Urinary bladder (tissue), 3 donors: ENCODE measurements at regions not wholly inside any gene's neighbourhood (a gene's known extent, or its start where the extent isn't known, plus 50 kb on each side); places are given as distances from the start of the nearest gene placed in this dataset.

Source experiments
- DNase-seq: peaks from one replicate; pipeline ENCODE4 v3.0.0-alpha.2; 2015; ENCODE audit errors: extremely low spot score
- H3K27ac ChIP-seq: one replicate; pipeline ENCODE4 v1.5.1; 2013; ENCODE audit warnings: low read depth, mild to moderate bottlenecking, moderate library complexity
- H3K36me3 ChIP-seq: one replicate; pipeline ENCODE4 v1.6.1; 2013; ENCODE audit warnings: mild to moderate bottlenecking, moderate library complexity; ENCODE audit not compliant: insufficient read depth
- H3K4me1 ChIP-seq: one replicate; pipeline ENCODE4 v1.6.1; 2013; ENCODE audit warnings: mild to moderate bottlenecking, moderate library complexity; ENCODE audit not compliant: insufficient read depth
- H3K4me3 ChIP-seq: one replicate; pipeline ENCODE4 v1.5.1; 2013; ENCODE audit warnings: low read depth, low read length
- WGBS: extraction: QIAGEN DNeasy Blood & Tissue Kit; methylation state at CpG from one replicate; pipeline ENCODE4 v1.1.7; 2013; 5-methylcytosine and 5-hydroxymethylcytosine counted together
- donor health status: healthy with polysubstance abuse.
- donor health status: healthy.

GRCh38 chr21:32172106-32172505 is 106.7 kb downstream of the MIS18A start:
- Histone ChIP-seq H3K36me3 (no peaks in the 10 kb centered on the region), H3K4me1 (no peaks in the 10 kb centered on the region), H3K4me3 (no peak overlapping the region), H3K27ac (no peak overlapping the region)
- DNase-seq, result no peak
- WGBS, result 76% methylated on average over 2 of the region's 2 CpGs

- no peaks in the 10 kb centered on the region for H3K4me1 ChIP-seq
- H3K36me3 ChIP-seq, result no peaks in the 10 kb centered on the region
- no peak overlapping the region for H3K27ac ChIP-seq
- DNase-seq, result no peak
- no peak overlapping the region for H3K4me3 ChIP-seq
Observed at GRCh38 chr21:32167513-32167912, 111.3 kb downstream of the MIS18A start.

GRCh38 chr21:32163386-32163785 is 115.5 kb downstream of the MIS18A start:
- no peak for DNase-seq
- Histone ChIP-seq H3K4me3 (no peak overlapping the region), H3K36me3 (no peaks in the 10 kb centered on the region), H3K4me1 (no peaks in the 10 kb centered on the region), H3K27ac (no peak overlapping the region)
- WGBS, result 79% methylated on average over 2 of the region's 2 CpGs

GRCh38 chr21:32162727-32163320 is 116.0 kb downstream of the MIS18A start:
- H3K4me3 ChIP-seq, result no peak overlapping the region
- peak; percentile 55 for DNase-seq
- no peaks in the 10 kb centered on the region for H3K36me3 ChIP-seq
- WGBS, result 68% methylated on average over 6 of the region's 6 CpGs
- H3K4me1 ChIP-seq, result no peaks in the 10 kb centered on the region
- no peak overlapping the region for H3K27ac ChIP-seq

- no peak overlapping the region for H3K27ac ChIP-seq
- no peak for DNase-seq
- no peak overlapping the region for H3K4me3 ChIP-seq
- WGBS, result 74% methylated on average over 2 of the region's 2 CpGs
- no peaks in the 10 kb centered on the region for H3K36me3 ChIP-seq
- H3K4me1 ChIP-seq, result no peaks in the 10 kb centered on the region
Observed at GRCh38 chr21:32155226-32155625, 123.6 kb downstream of the MIS18A start.

GRCh38 chr21:32147041-32147440 is 131.8 kb downstream of the MIS18A start:
- no peak for DNase-seq
- H3K4me3 ChIP-seq, result no peak overlapping the region
- no peak overlapping the region for H3K27ac ChIP-seq
- WGBS, result 64% methylated on average over 2 of the region's 2 CpGs
- H3K36me3 ChIP-seq, result no peaks in the 10 kb centered on the region
- no peaks in the 10 kb centered on the region for H3K4me1 ChIP-seq

- 83% methylated on average over 2 of the region's 2 CpGs for WGBS
- Histone ChIP-seq H3K27ac (no peak overlapping the region), H3K4me3 (no peak overlapping the region), H3K36me3 (no peaks in the 10 kb centered on the region), H3K4me1 (no peaks in the 10 kb centered on the region)
- DNase-seq, result no peak
Observed at GRCh38 chr21:32144851-32145250, 134.0 kb downstream of the MIS18A start.

- H3K36me3 ChIP-seq, result no peaks in the 10 kb centered on the region
- H3K4me1 ChIP-seq, result no peaks in the 10 kb centered on the region
- H3K27ac ChIP-seq, result no peak overlapping the region
- no peak overlapping the region for H3K4me3 ChIP-seq
- no peak for DNase-seq
- WGBS, result 32% methylated on average over 13 of the region's 13 CpGs
Observed at GRCh38 chr21:32143241-32143939, 135.5 kb downstream of the MIS18A start.

- H3K4me3 ChIP-seq, result no peak overlapping the region
- no peaks in the 10 kb centered on the region for H3K36me3 ChIP-seq
- 87% methylated on average over 3 of the region's 3 CpGs for WGBS
- no peak overlapping the region for H3K27ac ChIP-seq
- no peak for DNase-seq
- H3K4me1 ChIP-seq, result no peaks in the 10 kb centered on the region
Observed at GRCh38 chr21:32141318-32141633, 137.6 kb downstream of the MIS18A start.

GRCh38 chr21:32140604-32141317 is 138.1 kb downstream of the MIS18A start:
- no peak overlapping the region for H3K4me3 ChIP-seq
- DNase-seq, result no peak
- WGBS, result 66% methylated on average over 9 of the region's 9 CpGs
- no peak overlapping the region for H3K27ac ChIP-seq
- H3K4me1 ChIP-seq, result no peaks in the 10 kb centered on the region
- H3K36me3 ChIP-seq, result no peaks in the 10 kb centered on the region

GRCh38 chr21:32140151-32140550 is 138.7 kb downstream of the MIS18A start:
- no peak for DNase-seq
- Histone ChIP-seq H3K4me1 (no peaks in the 10 kb centered on the region), H3K36me3 (no peaks in the 10 kb centered on the region), H3K27ac (no peak overlapping the region), H3K4me3 (no peak overlapping the region)
- 81% methylated on average over 4 of the region's 4 CpGs for WGBS

- H3K27ac ChIP-seq, result no peak overlapping the region
- H3K4me1 ChIP-seq, result no peaks in the 10 kb centered on the region
- no peak for DNase-seq
- H3K36me3 ChIP-seq, result no peaks in the 10 kb centered on the region
- no peak overlapping the region for H3K4me3 ChIP-seq
- WGBS, result 76% methylated on average over 2 of the region's 2 CpGs
Observed at GRCh38 chr21:32138658-32139057, 140.2 kb downstream of the MIS18A start.

- Histone ChIP-seq H3K4me3 (no peak overlapping the region), H3K36me3 (no peaks in the 10 kb centered on the region), H3K27ac (no peak overlapping the region), H3K4me1 (no peaks in the 10 kb centered on the region)
- no peak for DNase-seq
- 95% methylated on average over 9 of the region's 9 CpGs for WGBS
Observed at GRCh38 chr21:32137931-32138330, 140.9 kb downstream of the MIS18A start.

GRCh38 chr21:32137266-32137665 is 141.6 kb downstream of the MIS18A start:
- H3K27ac ChIP-seq, result no peak overlapping the region
- no peaks in the 10 kb centered on the region for H3K4me1 ChIP-seq
- H3K36me3 ChIP-seq, result no peaks in the 10 kb centered on the region
- WGBS, result 76% methylated on average over 2 of the region's 2 CpGs
- H3K4me3 ChIP-seq, result no peak overlapping the region
- no peak for DNase-seq
